Thyroid gland (tissue), 4 donors: ENCODE measurements at regions not wholly inside any gene's neighbourhood (a gene's known extent, or its start where the extent isn't known, plus 50 kb on each side); places are given as distances from the start of the nearest gene placed in this dataset.

Experiments
- POLR2A ChIP-seq, 2 donors: fragments of 450-650 bp; IDR thresholded peaks; one replicate each; pipeline ENCODE4 v1.6.1; 2017; ENCODE audit warnings: antibody characterized with exemption in 2 of 2, mild to moderate bottlenecking in 2 of 2, moderate library complexity in 1 of 2
- TF ChIP-seq, protein P1 (sequence below), 6 experiments: fragments of 200-600 bp in 3 of 6; fragments of 450-650 bp in 3 of 6; sonication (generic) in 3 of 6; IDR thresholded peaks; one replicate each; pipeline ENCODE4 v1.5.1; 2016 to 2019; ENCODE audit warnings: antibody characterized with exemption in 6 of 6, mild to moderate bottlenecking in 2 of 6, inconsistent platforms in 1 of 6, moderate library complexity in 1 of 6

DNA sequence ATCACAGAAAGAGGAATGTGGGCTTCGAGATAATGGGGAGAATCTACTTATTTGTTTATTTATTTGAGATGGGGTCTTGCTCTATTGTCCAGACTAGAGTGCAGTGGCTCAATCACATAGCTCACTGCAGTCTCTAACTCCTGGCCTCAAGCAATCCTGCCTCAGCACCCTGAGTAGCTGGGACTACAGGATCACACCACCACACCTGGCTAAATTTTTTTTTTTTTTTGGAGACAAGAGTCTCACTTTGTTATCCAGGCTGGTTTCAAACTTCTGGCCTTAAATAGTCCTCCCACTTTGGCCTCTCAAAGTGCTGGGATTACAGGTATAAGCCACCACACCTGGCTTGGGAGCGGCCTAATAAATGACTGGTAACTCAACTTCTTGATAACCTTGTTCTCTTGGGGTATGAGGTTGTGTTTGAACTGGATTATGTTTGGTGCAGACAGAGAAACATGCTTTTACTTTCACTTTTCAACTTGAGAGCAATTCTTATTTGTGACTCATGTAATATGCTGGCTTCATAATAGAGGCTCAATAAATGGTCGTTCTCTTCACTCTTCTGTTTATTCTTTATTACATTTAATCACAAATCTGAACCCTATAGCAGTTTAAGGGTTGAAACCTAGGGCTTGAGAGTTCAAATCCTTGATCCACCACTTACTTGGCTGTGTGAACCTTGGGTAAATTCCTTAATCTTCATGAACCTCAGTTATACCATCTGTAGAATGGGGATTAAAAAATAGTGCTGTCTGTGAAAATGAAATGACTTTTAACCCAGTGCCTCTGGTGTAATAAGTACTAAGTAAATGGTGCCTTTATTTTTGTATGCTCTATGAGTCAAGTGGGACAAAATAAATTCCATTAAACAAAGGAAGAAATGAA lies 129.1 kb upstream of the HS3ST2 start:
- TF ChIP-seq, protein P1, sequence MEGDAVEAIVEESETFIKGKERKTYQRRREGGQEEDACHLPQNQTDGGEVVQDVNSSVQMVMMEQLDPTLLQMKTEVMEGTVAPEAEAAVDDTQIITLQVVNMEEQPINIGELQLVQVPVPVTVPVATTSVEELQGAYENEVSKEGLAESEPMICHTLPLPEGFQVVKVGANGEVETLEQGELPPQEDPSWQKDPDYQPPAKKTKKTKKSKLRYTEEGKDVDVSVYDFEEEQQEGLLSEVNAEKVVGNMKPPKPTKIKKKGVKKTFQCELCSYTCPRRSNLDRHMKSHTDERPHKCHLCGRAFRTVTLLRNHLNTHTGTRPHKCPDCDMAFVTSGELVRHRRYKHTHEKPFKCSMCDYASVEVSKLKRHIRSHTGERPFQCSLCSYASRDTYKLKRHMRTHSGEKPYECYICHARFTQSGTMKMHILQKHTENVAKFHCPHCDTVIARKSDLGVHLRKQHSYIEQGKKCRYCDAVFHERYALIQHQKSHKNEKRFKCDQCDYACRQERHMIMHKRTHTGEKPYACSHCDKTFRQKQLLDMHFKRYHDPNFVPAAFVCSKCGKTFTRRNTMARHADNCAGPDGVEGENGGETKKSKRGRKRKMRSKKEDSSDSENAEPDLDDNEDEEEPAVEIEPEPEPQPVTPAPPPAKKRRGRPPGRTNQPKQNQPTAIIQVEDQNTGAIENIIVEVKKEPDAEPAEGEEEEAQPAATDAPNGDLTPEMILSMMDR (IDR thresholded peaks at IDR 0.05), result no peak
- TF ChIP-seq POLR2A (IDR thresholded peaks at IDR 0.05), result no peak
